Bronchial epithelial cell (primary cell): ENCODE measurements at regions not wholly inside any gene's neighbourhood (a gene's known extent, or its start where the extent isn't known, plus 50 kb on each side); places are given as distances from the start of the nearest gene placed in this dataset.
A peak's percentile ranks its signal among the peaks of the same experiment; 100 is the strongest.
"Not testable (repeated sequence)": the region's sequence is repeated elsewhere in the genome, so short reads cannot be mapped to it uniquely, and the experiment has no call there.

Source experiments
- DNase-seq: peaks from one replicate; pipeline ENCODE4 v3.0.0-alpha.2; 2010; ENCODE audit warnings: low read depth
- FAIRE-seq: peaks from 2 replicates; lab custom pipeline; 2011; peaks lifted over from hg19 to GRCh38; lab: Jason Lieb, UNC
- H3K27me3 ChIP-seq: 2 replicates; pipeline ENCODE4 v1.5.1; 2011; ENCODE audit warnings: low read length; ENCODE audit not compliant: control insufficient read depth, insufficient read depth
- H3K36me3 ChIP-seq: 2 replicates; pipeline ENCODE4 v1.5.1; 2011; ENCODE audit warnings: low read length; ENCODE audit not compliant: control insufficient read depth, insufficient read depth
- H3K4me3 ChIP-seq: 2 replicates; pipeline ENCODE4 v1.5.1; 2011; ENCODE audit warnings: mild to moderate bottlenecking, low read depth, low read length, control low read depth
- TF ChIP-seq, protein P1 (sequence below): IDR thresholded peaks from 2 replicates; pipeline ENCODE4 v1.5.1; 2011; ENCODE audit warnings: mild to moderate bottlenecking, moderate library complexity, low read length, control low read depth, inconsistent platforms; ENCODE audit not compliant: insufficient read depth, severe bottlenecking

- H3K4me3 ChIP-seq, result no peak overlapping the region
- DNase-seq, result no peak
- H3K36me3 ChIP-seq, result no peaks in the 10 kb centered on the region
- FAIRE-seq, result no peak
- TF ChIP-seq, protein P1, sequence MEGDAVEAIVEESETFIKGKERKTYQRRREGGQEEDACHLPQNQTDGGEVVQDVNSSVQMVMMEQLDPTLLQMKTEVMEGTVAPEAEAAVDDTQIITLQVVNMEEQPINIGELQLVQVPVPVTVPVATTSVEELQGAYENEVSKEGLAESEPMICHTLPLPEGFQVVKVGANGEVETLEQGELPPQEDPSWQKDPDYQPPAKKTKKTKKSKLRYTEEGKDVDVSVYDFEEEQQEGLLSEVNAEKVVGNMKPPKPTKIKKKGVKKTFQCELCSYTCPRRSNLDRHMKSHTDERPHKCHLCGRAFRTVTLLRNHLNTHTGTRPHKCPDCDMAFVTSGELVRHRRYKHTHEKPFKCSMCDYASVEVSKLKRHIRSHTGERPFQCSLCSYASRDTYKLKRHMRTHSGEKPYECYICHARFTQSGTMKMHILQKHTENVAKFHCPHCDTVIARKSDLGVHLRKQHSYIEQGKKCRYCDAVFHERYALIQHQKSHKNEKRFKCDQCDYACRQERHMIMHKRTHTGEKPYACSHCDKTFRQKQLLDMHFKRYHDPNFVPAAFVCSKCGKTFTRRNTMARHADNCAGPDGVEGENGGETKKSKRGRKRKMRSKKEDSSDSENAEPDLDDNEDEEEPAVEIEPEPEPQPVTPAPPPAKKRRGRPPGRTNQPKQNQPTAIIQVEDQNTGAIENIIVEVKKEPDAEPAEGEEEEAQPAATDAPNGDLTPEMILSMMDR, result no peak
- H3K27me3 ChIP-seq, result no peaks in the 10 kb centered on the region
Measured at GRCh38 chr4:123530357-123530756, 133.8 kb downstream of the SPRY1 start.

DNA sequence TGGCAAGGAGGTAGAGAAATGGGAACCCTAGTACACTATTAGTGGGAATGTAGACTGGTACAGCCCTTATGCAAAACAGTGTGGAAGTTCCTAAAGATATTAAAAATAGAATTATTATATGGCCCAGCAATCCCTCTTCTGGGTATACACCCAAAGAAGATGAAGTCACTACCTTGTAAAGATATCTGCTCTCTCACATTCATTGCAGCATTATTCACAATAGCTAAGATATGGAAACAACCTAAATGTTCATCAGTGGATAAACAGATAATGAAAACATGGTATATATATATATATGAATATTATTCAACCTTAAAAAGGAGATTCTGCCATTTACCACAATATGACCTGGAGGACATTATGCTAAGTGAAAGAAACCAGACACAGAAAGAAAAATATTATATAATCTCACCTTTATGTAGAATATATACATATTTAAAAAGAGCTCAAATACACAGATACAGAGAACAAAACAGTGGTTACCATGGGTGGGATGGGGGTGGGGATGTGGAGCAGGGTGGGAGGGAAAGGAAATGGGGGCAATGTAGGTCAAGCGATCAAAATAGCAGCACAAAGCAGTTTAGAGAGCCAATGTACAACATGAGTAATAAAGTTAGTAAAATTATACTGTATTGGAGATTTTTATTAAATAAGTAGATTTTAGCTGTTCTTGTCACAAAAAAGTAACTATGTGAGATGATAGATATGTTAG is 138.6 kb downstream of the SPRY1 start:
- TF ChIP-seq, protein P1, result no peak
- DNase-seq (no peak), FAIRE-seq (no peak)
- Histone ChIP-seq H3K27me3 (no peaks in the 10 kb centered on the region), H3K36me3 (no peaks in the 10 kb centered on the region), H3K4me3 (no peak overlapping the region)

DNA sequence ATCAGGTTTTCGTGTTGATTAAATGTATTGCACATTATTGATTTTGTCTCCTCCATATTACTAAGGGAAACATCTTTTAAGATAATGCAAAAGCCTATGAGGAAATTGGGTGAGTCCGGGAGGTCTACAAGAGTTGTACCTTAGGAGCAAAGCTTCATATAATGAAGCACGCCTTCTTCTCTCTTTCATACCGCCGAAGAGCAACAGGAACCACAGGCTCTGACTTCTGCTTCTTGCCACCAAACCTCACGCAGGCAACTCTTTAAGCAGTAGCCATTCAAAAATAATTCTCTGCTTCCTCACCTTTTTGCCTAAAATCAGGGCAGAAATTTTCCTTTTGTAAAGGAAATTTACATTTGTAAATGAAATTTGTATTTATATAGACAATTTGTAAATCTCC is 139.6 kb downstream of the SPRY1 start:
- TF ChIP-seq, protein P1, result no peak
- Histone ChIP-seq H3K27me3 (no peaks in the 10 kb centered on the region), H3K36me3 (no peaks in the 10 kb centered on the region), H3K4me3 (no peak overlapping the region)
- DNase-seq, result no peak
- FAIRE-seq, result no peak

DNA sequence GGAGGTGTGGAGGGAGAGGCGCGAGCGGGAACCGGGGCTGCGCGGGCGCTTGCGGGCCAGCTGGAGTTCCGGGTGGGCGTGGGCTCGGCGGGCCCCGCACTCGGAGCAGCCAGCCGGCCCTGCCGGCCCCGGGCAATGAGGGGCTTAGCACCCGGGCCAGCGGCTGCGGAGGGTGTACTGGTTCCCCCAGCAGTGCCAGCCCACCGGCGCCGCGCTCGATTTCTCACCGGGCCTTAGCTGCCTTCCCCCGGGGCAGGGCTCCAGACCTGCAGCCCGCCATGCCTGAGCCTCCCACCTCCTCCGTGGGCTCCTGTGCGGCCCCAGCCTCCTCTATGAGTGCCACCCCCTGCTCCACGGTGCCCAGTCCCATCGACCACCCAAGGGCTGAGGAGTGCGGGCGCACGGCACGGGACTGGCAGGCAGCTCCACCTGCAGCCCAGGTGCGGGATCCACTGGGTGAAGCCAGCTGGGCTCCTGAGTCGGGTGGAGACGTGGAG is 141.4 kb downstream of the SPRY1 start:
- not testable (repeated sequence) for FAIRE-seq, H3K27me3 ChIP-seq

GRCh38 chr4:123545667-123546572 is 149.3 kb downstream of the SPRY1 start:
- TF ChIP-seq, protein P1, result no peak
- no peak overlapping the region for H3K4me3 ChIP-seq
- FAIRE-seq (no peak), DNase-seq (peak; percentile 35)
- no peaks in the 10 kb centered on the region for H3K27me3 ChIP-seq
- H3K36me3 ChIP-seq, result no peaks in the 10 kb centered on the region

More for the DNA sequence above, 141.4 kb downstream of the SPRY1 start:
- not testable (repeated sequence) for H3K4me3 ChIP-seq, H3K36me3 ChIP-seq, DNase-seq

GRCh38 chr4:123546573-123547060 is 150.0 kb downstream of the SPRY1 start:
- FAIRE-seq, result no peak
- Histone ChIP-seq H3K4me3 (no peak overlapping the region), H3K36me3 (no peaks in the 10 kb centered on the region)

More at GRCh38 chr4:123546573-123547060, 150.0 kb downstream of the SPRY1 start:
- no peak for DNase-seq
- H3K27me3 ChIP-seq, result no peaks in the 10 kb centered on the region
- TF ChIP-seq, protein P1, result no peak
